Epithelial cell of prostate (primary cell): ENCODE measurements at regions not wholly inside any gene's neighbourhood (a gene's known extent, or its start where the extent isn't known, plus 50 kb on each side); places are given as distances from the start of the nearest gene placed in this dataset.

ENCODE experiments used
- DNase-seq: peaks from one replicate; pipeline ENCODE4 v3.0.0-alpha.2; 2011; ENCODE audit warnings: low read depth, low spot score
- H3K27ac ChIP-seq: fragments of 450-650 bp; 2 replicates; pipeline ENCODE4 v1.5.1; 2017; ENCODE audit warnings: mild to moderate bottlenecking

- H3K27ac ChIP-seq = no peak overlapping the region
- DNase-seq = no peak
These were observed 51.0 kb upstream of the NAP1L1 start for GRCh38 chr12:76135456-76135855.
